Left forelimb (tissue), 1 donor: ENCODE measurements at regions not wholly inside any gene's neighbourhood (a gene's known extent, or its start where the extent isn't known, plus 50 kb on each side); places are given as distances from the start of the nearest gene placed in this dataset.

Experiments
- DNase-seq: peaks from one replicate; pipeline ENCODE4 v3.0.0-alpha.2; 2018; ENCODE audit warnings: low spot score

- DNase-seq: no peak
These were observed 169.7 kb upstream of the SATB2 start for GRCh38 chr2:199627417-199627816.

GRCh38 chr2:199624958-199625357, 167.2 kb upstream of the SATB2 start:
- no peak for DNase-seq

- no peak for DNase-seq
These were observed 154.9 kb upstream of the SATB2 start for GRCh38 chr2:199612509-199613130.

- DNase-seq: no peak
These were observed 150.2 kb upstream of the SATB2 start for GRCh38 chr2:199607914-199608313.

GRCh38 chr2:199606193-199606780, 148.5 kb upstream of the SATB2 start:
- DNase-seq: no peak

GRCh38 chr2:199603721-199604291, 146.1 kb upstream of the SATB2 start:
- no peak for DNase-seq

- no peak for DNase-seq
These were observed 145.4 kb upstream of the SATB2 start for GRCh38 chr2:199602896-199603717.

GRCh38 chr2:199602271-199602895, 144.6 kb upstream of the SATB2 start:
- DNase-seq: no peak

GRCh38 chr2:199596549-199596948, 138.8 kb upstream of the SATB2 start:
- DNase-seq: no peak

GRCh38 chr2:199594443-199594842, 136.7 kb upstream of the SATB2 start:
- no peak for DNase-seq

- DNase-seq: no peak
These were observed 134.1 kb upstream of the SATB2 start for GRCh38 chr2:199591826-199592225.

GRCh38 chr2:199590321-199591203, 132.8 kb upstream of the SATB2 start:
- no peak for DNase-seq

GRCh38 chr2:199589306-199589705, 131.6 kb upstream of the SATB2 start:
- no peak for DNase-seq

- no peak for DNase-seq
These were observed 130.3 kb upstream of the SATB2 start for GRCh38 chr2:199588054-199588453.

- DNase-seq: no peak
These were observed 128.9 kb upstream of the SATB2 start for GRCh38 chr2:199586646-199587045.

GRCh38 chr2:199583676-199584075, 125.9 kb upstream of the SATB2 start:
- DNase-seq: no peak

- DNase-seq: no peak
These were observed 124.2 kb upstream of the SATB2 start for GRCh38 chr2:199581935-199582360.

GRCh38 chr2:199581408-199581807, 123.7 kb upstream of the SATB2 start:
- no peak for DNase-seq

GRCh38 chr2:199575416-199575815, 117.7 kb upstream of the SATB2 start:
- no peak for DNase-seq

- no peak for DNase-seq
These were observed 114.8 kb upstream of the SATB2 start for GRCh38 chr2:199572571-199572970.

GRCh38 chr2:199570934-199571333, 113.2 kb upstream of the SATB2 start:
- DNase-seq: no peak
